ENCODE measurements at regions not wholly inside any gene's neighbourhood (a gene's known extent, or its start where the extent isn't known, plus 50 kb on each side); places are given as distances from the start of the nearest gene placed in this dataset.

GRCh38 chr12:25382311-25383106 lies 131.8 kb upstream of the KRAS start:
- H3K27ac Mint-ChIP-seq (ENCODE audit: unreplicated experiment) = no peak overlapping the region
- TF ChIP-seq, protein P1, sequence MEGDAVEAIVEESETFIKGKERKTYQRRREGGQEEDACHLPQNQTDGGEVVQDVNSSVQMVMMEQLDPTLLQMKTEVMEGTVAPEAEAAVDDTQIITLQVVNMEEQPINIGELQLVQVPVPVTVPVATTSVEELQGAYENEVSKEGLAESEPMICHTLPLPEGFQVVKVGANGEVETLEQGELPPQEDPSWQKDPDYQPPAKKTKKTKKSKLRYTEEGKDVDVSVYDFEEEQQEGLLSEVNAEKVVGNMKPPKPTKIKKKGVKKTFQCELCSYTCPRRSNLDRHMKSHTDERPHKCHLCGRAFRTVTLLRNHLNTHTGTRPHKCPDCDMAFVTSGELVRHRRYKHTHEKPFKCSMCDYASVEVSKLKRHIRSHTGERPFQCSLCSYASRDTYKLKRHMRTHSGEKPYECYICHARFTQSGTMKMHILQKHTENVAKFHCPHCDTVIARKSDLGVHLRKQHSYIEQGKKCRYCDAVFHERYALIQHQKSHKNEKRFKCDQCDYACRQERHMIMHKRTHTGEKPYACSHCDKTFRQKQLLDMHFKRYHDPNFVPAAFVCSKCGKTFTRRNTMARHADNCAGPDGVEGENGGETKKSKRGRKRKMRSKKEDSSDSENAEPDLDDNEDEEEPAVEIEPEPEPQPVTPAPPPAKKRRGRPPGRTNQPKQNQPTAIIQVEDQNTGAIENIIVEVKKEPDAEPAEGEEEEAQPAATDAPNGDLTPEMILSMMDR (conservative IDR thresholded peaks at IDR 0.05) = no peak
- H3K4me1 Mint-ChIP-seq = peaks cover 26% of the 10 kb centered on the region
- H3K36me3 Mint-ChIP-seq (ENCODE audit: low read depth) = no peaks in the 10 kb centered on the region
- no peak for DNase-seq (ENCODE audit: low read depth, low spot score)
- no peaks in the 10 kb centered on the region for H3K9me3 Mint-ChIP-seq
- H3K27me3 Mint-ChIP-seq (ENCODE audit: low read depth) = peaks cover 19% of the 10 kb centered on the region
- H3K4me3 Mint-ChIP-seq = peak overlapping the region; percentile 52

- no peaks in the 10 kb centered on the region for H3K9me3 Mint-ChIP-seq
Measured at GRCh38 chr12:25377469-25378177, 126.9 kb upstream of the KRAS start.

GRCh38 chr12:25376985-25377384 lies 126.3 kb upstream of the KRAS start:
- TF ChIP-seq, protein P1 (conservative IDR thresholded peaks at IDR 0.05) = no peak
- H3K4me3 Mint-ChIP-seq = no peak overlapping the region
- H3K36me3 Mint-ChIP-seq (ENCODE audit: low read depth) = no peaks in the 10 kb centered on the region
- no peak for DNase-seq (ENCODE audit: low read depth, low spot score)
- H3K4me1 Mint-ChIP-seq = no peaks in the 10 kb centered on the region
- no peaks in the 10 kb centered on the region for H3K9me3 Mint-ChIP-seq
- no peak overlapping the region for H3K27ac Mint-ChIP-seq (ENCODE audit: unreplicated experiment)
- H3K27me3 Mint-ChIP-seq (ENCODE audit: low read depth) = no peaks in the 10 kb centered on the region

More at GRCh38 chr12:25377469-25378177, 126.9 kb upstream of the KRAS start:
- DNase-seq (ENCODE audit: low read depth, low spot score) = no peak
- TF ChIP-seq, protein P1 (conservative IDR thresholded peaks at IDR 0.05) = no peak
- peaks cover 3% of the 10 kb centered on the region for H3K27me3 Mint-ChIP-seq (ENCODE audit: low read depth)
- no peak overlapping the region for H3K27ac Mint-ChIP-seq (ENCODE audit: unreplicated experiment)
- no peaks in the 10 kb centered on the region for H3K4me1 Mint-ChIP-seq
- no peaks in the 10 kb centered on the region for H3K36me3 Mint-ChIP-seq (ENCODE audit: low read depth)
- no peak overlapping the region for H3K4me3 Mint-ChIP-seq

- TF ChIP-seq, protein P1 (conservative IDR thresholded peaks at IDR 0.05) = no peak
- no peaks in the 10 kb centered on the region for H3K27me3 Mint-ChIP-seq (ENCODE audit: low read depth)
- H3K4me3 Mint-ChIP-seq = no peak overlapping the region
- DNase-seq (ENCODE audit: low read depth, low spot score) = no peak
- H3K27ac Mint-ChIP-seq (ENCODE audit: unreplicated experiment) = no peak overlapping the region
- no peaks in the 10 kb centered on the region for H3K4me1 Mint-ChIP-seq
- H3K9me3 Mint-ChIP-seq = no peaks in the 10 kb centered on the region
- H3K36me3 Mint-ChIP-seq (ENCODE audit: low read depth) = no peaks in the 10 kb centered on the region
Measured at GRCh38 chr12:25376407-25376806, 125.7 kb upstream of the KRAS start.

DNA sequence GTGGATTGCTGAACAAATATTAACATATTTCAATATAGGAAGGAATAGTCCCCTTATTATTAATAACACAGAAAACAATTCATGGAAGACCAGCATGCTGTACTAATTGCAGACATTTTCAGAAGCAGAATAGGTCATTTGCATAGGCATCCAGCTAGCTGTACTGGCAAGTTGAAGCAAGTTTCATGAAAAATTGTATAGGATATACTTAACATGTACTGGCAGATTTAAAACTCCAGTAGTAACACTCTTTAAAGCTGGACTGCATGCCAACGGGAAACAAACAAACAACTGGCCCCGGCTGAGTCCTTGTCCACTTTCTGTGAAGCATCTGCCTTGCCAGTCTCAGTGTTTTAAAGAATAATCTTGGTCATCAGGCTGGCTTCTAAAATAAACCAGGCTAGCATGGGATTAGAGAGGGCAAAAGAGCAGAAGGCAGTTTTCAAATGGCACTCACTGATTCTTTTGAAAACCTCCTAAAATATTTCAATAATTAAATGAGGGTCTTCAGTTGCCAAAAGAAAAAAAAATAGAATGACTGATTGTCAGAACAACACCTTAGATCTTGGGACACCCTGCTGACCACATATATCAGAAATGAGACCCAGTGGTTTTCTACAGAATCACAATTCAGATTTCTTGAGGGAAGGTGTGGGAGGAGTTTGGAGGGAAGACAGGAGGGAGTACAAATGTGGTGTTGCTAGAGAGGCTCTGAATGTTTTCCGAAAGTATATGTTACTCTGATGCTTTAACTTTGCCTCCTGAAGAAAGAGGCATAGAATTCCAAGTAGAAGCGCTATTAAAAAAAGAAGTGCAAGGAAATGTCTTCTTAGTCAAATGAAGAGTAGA lies 122.5 kb upstream of the KRAS start:
- Mint-ChIP-seq H3K4me1 (no peaks in the 10 kb centered on the region), H3K27ac (ENCODE audit: unreplicated experiment) (no peak overlapping the region), H3K4me3 (no peak overlapping the region), H3K9me3 (peaks cover 2% of the 10 kb centered on the region), H3K27me3 (ENCODE audit: low read depth) (no peaks in the 10 kb centered on the region), H3K36me3 (ENCODE audit: low read depth) (no peaks in the 10 kb centered on the region)
- no peak for DNase-seq (ENCODE audit: low read depth, low spot score)
- TF ChIP-seq, protein P1 (conservative IDR thresholded peaks at IDR 0.05) = no peak

Measured in neural crest cell (in vitro differentiated cells).